Pulmonary artery endothelial cell (primary cell): ENCODE measurements at regions not wholly inside any gene's neighbourhood (a gene's known extent, or its start where the extent isn't known, plus 50 kb on each side); places are given as distances from the start of the nearest gene placed in this dataset.

Experiments used
- DNase-seq: peaks from one replicate; pipeline ENCODE4 v3.0.0-alpha.2; 2011; ENCODE audit warnings: low read depth, low spot score

- no peak for DNase-seq
Observed at GRCh38 chr14:47899685-47900084, 224.3 kb upstream of the MDGA2 start.

DNA sequence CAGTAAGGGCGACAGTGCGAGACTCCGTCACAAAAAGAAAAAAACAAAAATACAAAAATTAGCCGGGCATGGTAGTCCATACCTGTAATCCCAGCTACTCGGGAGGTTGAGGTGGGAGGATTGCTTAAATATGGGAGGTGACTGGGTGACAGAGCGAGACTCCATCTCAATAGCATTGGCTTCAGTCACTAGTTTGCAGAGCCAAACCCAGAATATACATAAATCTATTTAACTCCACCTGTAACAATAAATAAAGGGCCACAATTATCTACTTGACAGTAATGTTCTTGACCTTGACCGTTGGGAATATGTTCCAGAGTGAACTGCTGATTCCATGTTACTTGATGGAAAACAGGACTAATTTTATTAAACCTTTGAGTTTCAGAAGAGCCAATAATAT is 198.9 kb upstream of the MDGA2 start:
- DNase-seq = no peak

DNA sequence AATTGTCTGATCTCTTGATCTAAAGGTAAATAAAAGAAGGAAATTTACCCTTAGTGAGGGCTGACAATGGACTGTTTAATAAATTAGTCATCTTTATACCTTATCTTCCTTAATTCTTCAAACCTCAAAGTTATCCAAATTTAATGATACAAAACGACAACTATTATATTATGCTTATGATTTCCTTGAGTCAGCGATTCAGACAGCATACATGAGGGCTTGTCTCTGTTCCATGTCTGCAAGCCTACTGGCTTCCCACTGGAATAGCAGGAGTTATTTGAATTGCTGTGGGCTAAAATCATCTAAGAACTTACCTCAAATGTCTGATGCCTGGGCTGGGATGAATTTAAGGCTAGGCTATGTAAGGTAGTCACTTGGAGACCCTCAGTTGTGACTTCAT is 197.2 kb upstream of the MDGA2 start:
- DNase-seq = no peak

GRCh38 chr14:47863441-47863840 is 188.0 kb upstream of the MDGA2 start:
- no peak for DNase-seq

DNA sequence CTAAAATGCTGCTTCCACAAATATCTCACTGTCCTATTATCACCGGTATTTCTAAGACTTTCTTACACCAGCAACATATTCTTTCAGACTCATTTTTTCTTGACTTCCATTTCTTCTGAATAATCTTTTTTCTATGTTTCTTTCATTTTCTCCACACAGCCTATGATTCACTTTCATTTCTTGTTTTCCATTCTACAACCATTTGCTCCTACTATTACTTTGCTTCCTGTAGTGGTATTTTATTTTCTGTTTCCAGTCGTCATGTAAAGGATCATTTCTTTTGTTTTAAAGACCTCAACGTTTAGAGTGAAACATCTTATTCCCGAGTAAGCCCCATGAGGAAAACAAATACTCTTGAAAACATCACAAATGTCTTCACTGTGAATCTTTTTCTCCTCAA is 182.2 kb upstream of the MDGA2 start:
- no peak for DNase-seq

DNA sequence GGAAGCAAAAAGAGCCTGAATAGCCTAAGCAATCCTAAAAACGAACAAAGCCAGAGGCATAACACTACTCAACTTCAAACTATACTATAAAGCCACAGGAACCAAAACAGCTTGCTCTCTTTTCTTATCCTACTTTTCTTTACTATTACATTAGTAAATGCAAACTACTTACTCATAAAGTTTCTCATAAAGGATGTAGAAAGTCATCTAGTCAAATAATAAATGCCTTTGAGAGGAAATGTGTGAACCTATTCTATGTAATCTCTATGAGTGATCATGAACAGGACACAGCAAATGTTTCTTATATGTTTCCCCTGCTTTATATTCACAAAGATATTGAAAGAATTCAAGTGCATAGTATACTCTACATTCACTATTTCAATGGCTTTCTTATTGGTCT is 176.9 kb upstream of the MDGA2 start:
- no peak for DNase-seq

DNA sequence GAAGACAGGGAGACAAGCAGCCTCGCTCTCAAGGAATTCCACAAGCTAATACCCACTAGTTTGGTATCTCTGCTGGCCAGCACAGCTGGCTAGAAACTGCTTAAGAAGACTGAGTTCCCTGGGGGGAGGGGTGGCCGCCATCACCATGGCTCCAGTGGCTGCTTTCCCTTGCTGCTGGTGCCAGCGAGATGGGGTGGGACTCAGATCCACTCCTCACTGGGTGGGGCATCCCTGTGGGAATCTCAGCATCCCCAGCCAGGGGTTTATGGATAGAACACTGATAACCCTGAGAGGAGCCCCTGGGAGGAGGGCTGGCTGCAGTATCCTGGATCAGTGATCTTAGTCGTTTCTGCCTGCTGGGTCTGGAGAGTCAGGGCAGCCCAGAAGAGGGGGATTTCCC is 170.6 kb upstream of the MDGA2 start:
- no peak for DNase-seq

DNA sequence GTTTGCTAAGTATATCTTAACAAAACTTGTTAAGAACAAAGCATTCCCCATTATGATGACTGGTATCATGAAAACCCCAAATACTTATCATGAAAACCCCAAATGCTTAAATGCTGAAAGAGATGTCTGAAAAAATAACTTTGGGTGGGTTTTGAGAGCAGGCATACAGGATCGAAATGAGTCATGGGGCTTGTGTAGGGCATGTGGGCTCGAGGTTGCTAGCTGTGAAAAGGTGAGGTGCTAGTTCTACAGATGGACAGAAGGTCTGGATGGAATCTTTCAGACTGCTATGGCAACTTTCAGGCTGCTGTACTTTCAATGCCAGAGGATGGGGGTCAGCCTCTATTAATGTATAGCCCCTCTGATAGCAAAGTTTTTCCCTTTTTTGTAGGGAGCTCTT is 167.8 kb upstream of the MDGA2 start:
- no peak for DNase-seq

DNA sequence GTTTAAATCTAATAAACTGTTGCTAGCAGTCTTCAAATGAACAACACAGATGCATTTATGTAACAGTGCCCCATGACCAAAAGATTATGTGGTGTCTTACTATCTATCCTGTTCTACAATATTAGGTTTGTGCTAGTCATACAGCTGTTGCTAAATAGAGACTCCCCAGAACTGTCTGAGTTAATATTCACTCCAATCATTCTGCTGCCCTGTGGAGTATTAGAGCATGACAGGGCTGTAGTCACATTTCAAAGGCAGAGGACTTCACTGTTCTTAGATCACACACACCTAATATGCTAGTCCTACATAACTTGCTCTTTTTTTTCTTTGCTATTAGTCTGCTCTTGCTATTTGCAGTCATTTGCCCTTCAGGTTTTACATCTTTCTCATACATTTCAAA is 157.6 kb upstream of the MDGA2 start:
- no peak for DNase-seq

- DNase-seq = no peak
Observed at GRCh38 chr14:47826809-47827208, 151.4 kb upstream of the MDGA2 start.

GRCh38 chr14:47822326-47822725 is 146.9 kb upstream of the MDGA2 start:
- no peak for DNase-seq

DNA sequence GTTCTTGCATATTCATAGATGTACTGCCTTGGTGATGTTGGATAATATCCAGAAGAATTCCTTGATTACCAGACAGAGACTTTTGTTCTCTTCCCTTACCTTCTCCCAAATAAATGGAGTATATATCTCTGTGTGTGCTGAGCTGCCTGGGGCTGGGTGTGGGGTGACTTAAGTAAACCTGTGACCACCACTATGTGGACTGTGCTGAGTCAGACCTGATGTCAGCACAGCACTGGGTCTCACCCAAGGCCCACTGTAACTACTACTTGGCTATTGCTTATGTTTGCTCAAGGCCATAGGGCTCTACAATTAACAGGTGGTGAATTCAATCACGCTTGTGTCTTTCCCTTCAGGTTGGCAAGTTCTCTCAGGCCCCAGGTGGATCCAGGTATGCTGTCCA is 145.7 kb upstream of the MDGA2 start:
- no peak for DNase-seq

DNA sequence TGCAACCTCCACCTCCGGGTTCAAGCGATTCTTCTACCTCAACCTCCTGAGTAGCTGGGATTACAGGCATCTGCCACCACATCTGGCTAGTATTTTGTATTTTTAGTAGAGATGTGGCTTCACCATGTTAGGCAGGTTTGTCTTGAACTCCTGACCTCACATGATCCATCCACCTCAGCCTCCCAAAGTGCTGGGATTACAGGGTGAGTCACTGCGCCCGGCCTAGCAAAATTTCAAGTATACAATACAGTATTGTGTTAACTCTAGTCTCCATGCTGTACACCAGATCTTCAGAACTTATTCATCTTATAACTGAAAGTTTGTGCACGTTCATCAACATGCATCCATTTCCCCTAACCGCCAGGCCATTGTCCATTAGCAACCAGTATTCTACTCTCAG is 115.1 kb upstream of the MDGA2 start:
- DNase-seq = no peak

- DNase-seq = no peak
Observed at GRCh38 chr14:47785058-47785457, 109.7 kb upstream of the MDGA2 start.

- no peak for DNase-seq
Observed at GRCh38 chr14:47778631-47779030, 103.2 kb upstream of the MDGA2 start.

DNA sequence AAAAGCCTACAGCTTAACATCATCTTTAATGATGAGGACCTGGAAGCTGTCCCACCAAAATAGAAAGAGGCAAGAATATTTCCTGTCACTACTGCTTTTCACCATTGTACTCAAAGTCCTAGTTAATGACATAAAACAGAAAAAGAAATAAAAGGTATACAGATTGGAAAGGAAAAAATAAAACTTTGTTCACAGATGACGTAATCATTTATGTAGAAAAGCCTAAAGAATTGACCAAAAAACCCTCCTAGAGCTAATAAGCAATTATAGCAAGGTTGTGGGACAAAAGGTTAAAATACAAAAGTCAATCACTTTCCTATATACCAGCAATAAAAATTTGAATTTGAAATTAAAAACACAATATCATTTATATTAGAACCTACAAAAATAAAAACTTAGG is 97.2 kb upstream of the MDGA2 start:
- no peak for DNase-seq

DNA sequence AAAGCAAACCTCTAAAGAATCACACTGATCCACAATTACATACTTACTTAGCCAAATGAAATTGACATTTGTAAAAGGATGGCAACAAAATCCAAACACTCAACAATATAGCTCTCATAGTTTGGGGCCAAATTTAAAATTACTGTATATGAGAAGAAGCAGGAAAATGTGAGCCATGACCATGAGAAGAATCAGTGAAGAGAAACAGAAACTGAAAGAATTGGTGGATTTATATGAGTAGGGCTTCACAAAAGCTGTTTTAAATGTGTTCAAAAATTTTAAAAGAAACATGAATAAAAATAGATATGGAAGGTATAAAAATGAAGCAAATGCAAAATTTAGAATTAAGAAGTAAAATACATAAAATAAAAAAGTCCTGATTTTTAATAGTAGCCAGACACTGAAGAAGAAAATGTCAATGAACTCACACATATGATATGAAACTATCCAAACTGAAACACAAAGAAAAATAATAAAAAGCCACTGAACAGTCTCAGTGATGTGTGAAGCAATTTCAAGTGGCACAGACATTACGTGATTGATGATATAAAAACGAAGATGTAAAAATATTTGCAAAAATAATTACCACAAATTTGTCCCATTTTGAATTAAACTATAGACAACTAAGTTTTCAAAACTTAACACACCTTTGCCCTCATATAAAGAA is 87.9 kb upstream of the MDGA2 start:
- DNase-seq = no peak

GRCh38 chr14:47746986-47747385 is 71.6 kb upstream of the MDGA2 start:
- no peak for DNase-seq

DNA sequence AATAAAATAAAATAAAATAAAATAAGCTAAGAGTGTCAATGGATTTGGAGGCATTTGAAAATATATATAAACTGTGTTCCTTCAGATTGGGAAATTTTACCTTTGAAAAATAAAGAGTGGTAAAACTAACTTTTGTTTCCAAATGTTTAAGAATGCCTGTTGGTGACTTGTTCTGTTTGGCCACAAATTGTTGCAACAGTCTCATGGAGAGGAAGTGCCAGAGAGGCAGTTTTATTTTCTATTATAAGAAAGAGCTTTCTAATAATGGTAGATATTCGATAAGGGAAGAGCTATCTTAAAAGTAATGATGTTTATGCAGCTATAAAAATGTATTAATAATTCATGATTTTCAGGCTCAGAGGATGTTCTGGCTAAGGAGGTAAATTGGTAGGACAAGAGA is 68.8 kb upstream of the MDGA2 start:
- DNase-seq = no peak

GRCh38 chr14:47739541-47739940 is 64.1 kb upstream of the MDGA2 start:
- DNase-seq = no peak

GRCh38 chr14:47730296-47730695 is 54.9 kb upstream of the MDGA2 start:
- no peak for DNase-seq
